Breast epithelium (tissue), 3 donors: ENCODE measurements at regions not wholly inside any gene's neighbourhood (a gene's known extent, or its start where the extent isn't known, plus 50 kb on each side); places are given as distances from the start of the nearest gene placed in this dataset.

Source experiments
- CTCF ChIP-seq, 3 donors: fragments of 450-650 bp; IDR thresholded peaks; one replicate each; pipeline ENCODE4 v1.5.1; 2016 to 2017; ENCODE audit warnings: antibody characterized with exemption in 3 of 3, mild to moderate bottlenecking in 3 of 3, moderate library complexity in 3 of 3
- POLR2A ChIP-seq: fragments of 450-650 bp; IDR thresholded peaks from one replicate; pipeline ENCODE4 v1.6.1; 2016; ENCODE audit warnings: antibody characterized with exemption, mild to moderate bottlenecking, moderate library complexity

DNA sequence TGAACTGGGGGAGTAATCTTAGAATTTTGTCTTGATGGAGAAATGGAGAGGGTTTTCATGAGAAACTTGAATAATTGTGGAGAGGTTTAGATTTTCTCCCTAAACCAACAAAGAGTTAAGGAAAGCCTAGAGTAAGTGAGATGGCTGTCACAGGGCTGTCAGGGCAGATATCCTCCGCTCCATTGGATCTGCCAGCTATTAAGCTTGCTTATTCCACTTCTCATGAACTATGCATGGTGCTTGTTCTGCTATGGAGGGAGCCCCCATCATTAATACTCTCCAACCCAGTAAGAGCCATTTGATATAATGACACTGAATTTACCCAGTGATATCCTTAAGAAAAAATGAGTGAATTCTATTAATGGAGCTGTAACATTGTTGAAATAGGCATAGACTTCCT lies 342.8 kb upstream of the MTNR1B start:
- no peak for TF ChIP-seq CTCF (IDR thresholded peaks at IDR 0.05)
- TF ChIP-seq POLR2A, result no peak
